KMS-11 (cell line): ENCODE measurements at regions not wholly inside any gene's neighbourhood (a gene's known extent, or its start where the extent isn't known, plus 50 kb on each side); places are given as distances from the start of the nearest gene placed in this dataset.

Source experiments
- H2AFZ ChIP-seq: fragments of 200-600 bp; sonication (generic); 2 replicates; pipeline ENCODE4 v1.6.1; 2016; ENCODE audit warnings: antibody characterized with exemption, mixed run types, low read depth
- H3K27ac ChIP-seq: fragments of 200-600 bp; sonication (generic); 2 replicates; pipeline ENCODE4 v1.6.1; 2016; ENCODE audit warnings: mild to moderate bottlenecking, mixed run types
- H3K27me3 ChIP-seq: fragments of 200-600 bp; sonication (generic); 2 replicates; pipeline ENCODE4 v1.6.1; 2017; ENCODE audit warnings: mild to moderate bottlenecking, low read depth, mixed run types, moderate library complexity; ENCODE audit not compliant: insufficient read depth
- H3K36me3 ChIP-seq: fragments of 200-600 bp; sonication (generic); 2 replicates; pipeline ENCODE4 v1.6.1; 2017; ENCODE audit warnings: mild to moderate bottlenecking, mixed run types; ENCODE audit not compliant: insufficient read depth
- H3K4me1 ChIP-seq: fragments of 200-600 bp; sonication (generic); 2 replicates; pipeline ENCODE4 v1.6.1; 2016; ENCODE audit warnings: mild to moderate bottlenecking, low read depth, mixed run types; ENCODE audit not compliant: poor library complexity, severe bottlenecking
- H3K4me2 ChIP-seq: fragments of 200-600 bp; sonication (generic); 2 replicates; pipeline ENCODE4 v1.7.0; 2016; ENCODE audit warnings: mild to moderate bottlenecking, mixed run types
- H3K4me3 ChIP-seq: fragments of 200-600 bp; sonication (generic); IDR thresholded peaks from 2 replicates; pipeline ENCODE4 v1.6.1; 2017; ENCODE audit warnings: low read depth, low read length, mixed read lengths; ENCODE audit not compliant: insufficient read depth
- H3K79me2 ChIP-seq: fragments of 200-600 bp; sonication (generic); 2 replicates; pipeline ENCODE4 v1.6.1; 2016; ENCODE audit warnings: low read depth, mixed run types; ENCODE audit not compliant: insufficient read depth
- H3K9ac ChIP-seq: fragments of 200-600 bp; sonication (generic); 2 replicates; pipeline ENCODE4 v1.6.1; 2016; ENCODE audit warnings: mild to moderate bottlenecking, mixed run types
- H4K20me1 ChIP-seq: fragments of 200-600 bp; sonication (generic); 2 replicates; pipeline ENCODE4 v1.6.1; 2016; ENCODE audit warnings: mild to moderate bottlenecking, mixed run types; ENCODE audit not compliant: insufficient read depth
- TF ChIP-seq, protein P1 (sequence below): fragments of 200-600 bp; sonication (generic); conservative IDR thresholded peaks from 2 replicates; pipeline ENCODE4 v1.6.1; 2017; ENCODE audit warnings: low read depth, mild to moderate bottlenecking, antibody characterized with exemption, low read length, moderate library complexity, mixed read lengths

DNA sequence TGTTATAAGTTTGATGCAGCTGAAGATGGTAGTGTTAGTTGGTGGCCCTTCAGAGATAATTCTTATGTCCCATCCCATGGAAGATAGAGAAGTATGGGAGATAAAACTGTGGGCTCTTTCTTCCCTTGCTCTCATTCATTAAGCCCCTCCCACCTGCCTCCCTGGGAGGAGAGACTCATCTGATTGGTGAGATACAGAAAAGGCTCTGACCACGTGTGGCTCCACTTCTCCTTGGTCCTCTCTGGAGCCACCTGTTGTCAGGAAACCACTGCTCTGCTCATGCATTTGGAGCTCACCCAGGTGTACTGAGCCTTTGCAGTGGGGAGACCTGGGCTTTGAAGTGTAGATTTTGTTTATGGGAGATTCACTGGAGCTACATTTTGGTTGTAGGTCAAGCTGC lies 293.2 kb upstream of the RASGRP1 start:
- no peaks in the 10 kb centered on the region for H4K20me1 ChIP-seq
- no peak overlapping the region for H3K27ac ChIP-seq
- no peaks in the 10 kb centered on the region for H3K79me2 ChIP-seq
- H3K4me3 ChIP-seq = no peak overlapping the region
- TF ChIP-seq, protein P1, sequence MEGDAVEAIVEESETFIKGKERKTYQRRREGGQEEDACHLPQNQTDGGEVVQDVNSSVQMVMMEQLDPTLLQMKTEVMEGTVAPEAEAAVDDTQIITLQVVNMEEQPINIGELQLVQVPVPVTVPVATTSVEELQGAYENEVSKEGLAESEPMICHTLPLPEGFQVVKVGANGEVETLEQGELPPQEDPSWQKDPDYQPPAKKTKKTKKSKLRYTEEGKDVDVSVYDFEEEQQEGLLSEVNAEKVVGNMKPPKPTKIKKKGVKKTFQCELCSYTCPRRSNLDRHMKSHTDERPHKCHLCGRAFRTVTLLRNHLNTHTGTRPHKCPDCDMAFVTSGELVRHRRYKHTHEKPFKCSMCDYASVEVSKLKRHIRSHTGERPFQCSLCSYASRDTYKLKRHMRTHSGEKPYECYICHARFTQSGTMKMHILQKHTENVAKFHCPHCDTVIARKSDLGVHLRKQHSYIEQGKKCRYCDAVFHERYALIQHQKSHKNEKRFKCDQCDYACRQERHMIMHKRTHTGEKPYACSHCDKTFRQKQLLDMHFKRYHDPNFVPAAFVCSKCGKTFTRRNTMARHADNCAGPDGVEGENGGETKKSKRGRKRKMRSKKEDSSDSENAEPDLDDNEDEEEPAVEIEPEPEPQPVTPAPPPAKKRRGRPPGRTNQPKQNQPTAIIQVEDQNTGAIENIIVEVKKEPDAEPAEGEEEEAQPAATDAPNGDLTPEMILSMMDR = no peak
- no peaks in the 10 kb centered on the region for H3K27me3 ChIP-seq
- H3K36me3 ChIP-seq = no peaks in the 10 kb centered on the region
- H2AFZ ChIP-seq = no peak overlapping the region
- H3K9ac ChIP-seq = no peak overlapping the region
- no peaks in the 10 kb centered on the region for H3K4me1 ChIP-seq
- no peak overlapping the region for H3K4me2 ChIP-seq

DNA sequence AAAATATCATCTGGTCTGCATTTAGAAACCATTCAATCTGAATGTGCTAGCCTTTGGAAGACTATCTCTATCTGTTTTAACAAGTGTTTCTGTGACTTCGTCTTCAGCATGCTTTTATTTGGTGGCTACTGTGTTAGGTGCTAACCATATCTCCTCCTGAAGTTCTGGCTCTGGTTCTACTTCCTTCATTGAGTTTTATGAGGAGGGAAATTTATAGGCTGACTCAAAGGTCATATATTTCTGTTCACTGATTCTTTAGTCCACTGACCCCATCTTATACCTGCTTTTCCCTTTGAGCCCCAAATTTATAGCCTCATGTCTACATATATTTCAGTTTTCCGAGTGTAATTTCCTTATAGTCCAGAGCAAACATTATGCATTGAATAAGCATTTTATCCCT lies 295.0 kb upstream of the RASGRP1 start:
- Histone ChIP-seq H3K4me1 (no peaks in the 10 kb centered on the region), H3K4me2 (no peak overlapping the region), H3K9ac (no peak overlapping the region), H3K79me2 (no peaks in the 10 kb centered on the region), H2AFZ (no peak overlapping the region), H4K20me1 (no peaks in the 10 kb centered on the region), H3K36me3 (no peaks in the 10 kb centered on the region), H3K4me3 (no peak overlapping the region), H3K27me3 (no peaks in the 10 kb centered on the region), H3K27ac (no peak overlapping the region)
- TF ChIP-seq, protein P1 = no peak

DNA sequence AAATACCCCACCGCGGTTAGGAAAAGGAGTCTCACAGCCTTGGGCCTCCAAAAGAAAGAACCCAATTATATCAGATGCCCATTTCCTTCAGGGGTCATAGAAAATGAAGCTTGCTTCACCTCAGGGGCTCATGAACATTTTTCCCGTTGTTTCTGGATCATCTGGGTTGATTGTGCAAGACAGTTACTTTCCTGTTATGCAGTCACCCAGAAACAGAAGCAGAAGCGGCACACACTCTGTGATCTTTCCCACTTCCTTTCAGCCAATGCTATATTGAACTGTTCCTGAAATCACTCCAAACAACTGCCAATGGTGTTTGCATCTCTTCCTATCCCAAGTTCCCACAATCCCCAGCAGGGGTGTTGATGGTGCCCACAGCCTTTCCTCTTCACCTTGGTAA lies 295.6 kb upstream of the RASGRP1 start:
- H3K9ac ChIP-seq = no peak overlapping the region
- no peak overlapping the region for H3K4me2 ChIP-seq
- H3K27me3 ChIP-seq = no peaks in the 10 kb centered on the region
- no peaks in the 10 kb centered on the region for H4K20me1 ChIP-seq
- no peak overlapping the region for H3K4me3 ChIP-seq
- no peak overlapping the region for H3K27ac ChIP-seq
- H3K36me3 ChIP-seq = no peaks in the 10 kb centered on the region
- no peaks in the 10 kb centered on the region for H3K79me2 ChIP-seq
- no peaks in the 10 kb centered on the region for H3K4me1 ChIP-seq
- TF ChIP-seq, protein P1 = no peak
- no peak overlapping the region for H2AFZ ChIP-seq

DNA sequence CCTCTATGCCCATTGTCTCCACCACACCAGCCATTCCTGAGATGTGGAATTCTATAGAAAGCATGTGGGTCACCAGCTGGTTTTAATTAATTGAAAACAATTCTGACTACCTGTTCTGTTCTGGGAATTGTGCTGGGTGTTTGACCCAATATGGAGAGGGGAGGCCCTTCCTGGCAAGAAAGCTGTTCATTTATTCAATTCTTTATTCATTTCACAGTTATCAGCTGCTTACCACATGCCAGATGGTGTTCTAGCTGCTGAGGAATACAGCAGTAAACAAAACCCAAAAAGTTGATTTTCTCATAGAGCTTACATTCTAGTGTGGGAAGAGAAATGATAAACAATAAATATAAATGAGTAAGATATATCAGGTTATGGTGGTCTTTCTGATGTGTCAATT lies 296.1 kb upstream of the RASGRP1 start:
- Histone ChIP-seq H3K4me2 (no peak overlapping the region), H3K9ac (no peak overlapping the region), H3K27ac (no peak overlapping the region), H3K4me1 (no peaks in the 10 kb centered on the region), H2AFZ (no peak overlapping the region), H3K27me3 (no peaks in the 10 kb centered on the region), H3K79me2 (no peaks in the 10 kb centered on the region), H4K20me1 (no peaks in the 10 kb centered on the region), H3K36me3 (no peaks in the 10 kb centered on the region), H3K4me3 (no peak overlapping the region)
- TF ChIP-seq, protein P1 = no peak

DNA sequence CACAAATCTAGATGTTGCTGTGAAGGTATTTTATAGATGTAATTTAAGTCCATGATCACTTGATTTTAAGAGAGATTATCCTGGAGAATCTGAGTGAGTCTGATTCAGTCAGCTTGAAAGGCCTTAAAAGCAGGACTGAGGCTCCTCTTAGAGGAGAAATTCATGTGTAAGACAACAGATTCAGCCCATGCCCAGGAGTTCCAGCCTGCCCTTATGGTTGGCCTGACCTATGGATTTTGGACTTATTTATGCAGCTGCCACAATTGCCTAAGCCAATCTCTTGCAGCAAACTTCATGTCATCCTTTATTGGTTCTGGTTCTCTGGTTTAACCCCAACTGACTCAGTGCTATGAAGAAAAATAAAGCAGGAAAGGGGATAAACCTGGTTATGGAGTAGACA lies 296.5 kb upstream of the RASGRP1 start:
- no peak overlapping the region for H3K9ac ChIP-seq
- no peaks in the 10 kb centered on the region for H3K27me3 ChIP-seq
- no peak overlapping the region for H2AFZ ChIP-seq
- H3K79me2 ChIP-seq = no peaks in the 10 kb centered on the region
- TF ChIP-seq, protein P1 = no peak
- no peaks in the 10 kb centered on the region for H4K20me1 ChIP-seq
- no peak overlapping the region for H3K4me3 ChIP-seq
- no peaks in the 10 kb centered on the region for H3K4me1 ChIP-seq
- no peak overlapping the region for H3K4me2 ChIP-seq
- no peak overlapping the region for H3K27ac ChIP-seq
- no peaks in the 10 kb centered on the region for H3K36me3 ChIP-seq
